ENCODE measurements at regions not wholly inside any gene's neighbourhood (a gene's known extent, or its start where the extent isn't known, plus 50 kb on each side); places are given as distances from the start of the nearest gene placed in this dataset.

- Histone ChIP-seq H3K27ac (ENCODE audit: low read depth in 2 of 2, low read length in 1 of 2) (no peak overlapping the region), H3K4me3 (ENCODE audit: low read depth in 1 of 2, low read length in 2 of 2) (no peak overlapping the region), H3K4me1 (ENCODE audit: control insufficient read depth in 2 of 2, insufficient read depth in 2 of 2, low read length in 1 of 2) (no peaks in the 10 kb centered on the region), H3K27me3 (ENCODE audit: control insufficient read depth in 1 of 2, insufficient read depth in 2 of 2, low read length in 2 of 2) (no peaks in the 10 kb centered on the region), H3K36me3 (ENCODE audit: control insufficient read depth in 2 of 2, insufficient read depth in 2 of 2, low read length in 1 of 2) (no peaks in the 10 kb centered on the region), H3K9me3 (ENCODE audit: control insufficient read depth in 2 of 2, insufficient read depth in 1 of 2, low read depth in 1 of 2, low read length in 1 of 2) (peaks cover 0 to 4% of the 10 kb centered on the region in 2 donors)
- WGBS, 2 donors = 91% methylated on average over 4 of the region's 4 CpGs
Observed at GRCh38 chr4:71123951-71124350, 130.5 kb downstream of the DCK start.

- H3K27me3 ChIP-seq (ENCODE audit: control insufficient read depth in 1 of 2, insufficient read depth in 2 of 2, low read length in 2 of 2) = no peaks in the 10 kb centered on the region
- H3K27ac ChIP-seq (ENCODE audit: low read depth in 2 of 2, low read length in 1 of 2) = no peak overlapping the region
- no peaks in the 10 kb centered on the region for H3K4me1 ChIP-seq (ENCODE audit: control insufficient read depth in 2 of 2, insufficient read depth in 2 of 2, low read length in 1 of 2)
- 85 to 89% methylated on average over 4 of the region's 4 CpGs for WGBS, 2 donors
- peaks cover 0 to 4% of the 10 kb centered on the region in 2 donors for H3K9me3 ChIP-seq (ENCODE audit: control insufficient read depth in 2 of 2, insufficient read depth in 1 of 2, low read depth in 1 of 2, low read length in 1 of 2)
- H3K36me3 ChIP-seq (ENCODE audit: control insufficient read depth in 2 of 2, insufficient read depth in 2 of 2, low read length in 1 of 2) = no peaks in the 10 kb centered on the region
- no peak overlapping the region for H3K4me3 ChIP-seq (ENCODE audit: low read depth in 1 of 2, low read length in 2 of 2)
Observed at GRCh38 chr4:71125137-71125536, 131.7 kb downstream of the DCK start.

DNA sequence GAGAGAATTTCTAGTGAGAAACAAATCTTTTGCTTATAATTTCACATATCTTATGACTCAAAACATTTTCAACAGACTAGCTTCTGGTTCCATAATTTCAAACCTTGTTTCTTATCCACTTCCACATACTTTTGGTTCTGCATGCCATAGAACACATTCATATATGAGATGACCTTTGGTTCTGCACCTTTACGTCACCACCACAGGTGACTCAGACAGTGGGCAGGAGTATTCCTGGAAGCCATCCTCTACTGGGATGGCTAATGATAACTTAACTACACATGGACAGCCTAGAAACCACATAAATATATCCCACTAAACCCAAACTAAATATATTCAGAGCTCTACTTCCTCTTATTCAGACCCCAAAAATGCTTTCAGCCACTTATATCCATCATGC lies 133.3 kb downstream of the DCK start:
- H3K27ac ChIP-seq (ENCODE audit: low read depth in 2 of 2, low read length in 1 of 2) = no peak overlapping the region
- H3K4me3 ChIP-seq (ENCODE audit: low read depth in 1 of 2, low read length in 2 of 2) = no peak overlapping the region
- H3K9me3 ChIP-seq (ENCODE audit: control insufficient read depth in 2 of 2, insufficient read depth in 1 of 2, low read depth in 1 of 2, low read length in 1 of 2) = no peaks in the 10 kb centered on the region
- no peaks in the 10 kb centered on the region for H3K27me3 ChIP-seq (ENCODE audit: control insufficient read depth in 1 of 2, insufficient read depth in 2 of 2, low read length in 2 of 2)
- no peaks in the 10 kb centered on the region for H3K36me3 ChIP-seq (ENCODE audit: control insufficient read depth in 2 of 2, insufficient read depth in 2 of 2, low read length in 1 of 2)
- H3K4me1 ChIP-seq (ENCODE audit: control insufficient read depth in 2 of 2, insufficient read depth in 2 of 2, low read length in 1 of 2) = no peaks in the 10 kb centered on the region
- WGBS, 2 donors = 41 to 64% methylated on average over 1 of the region's 1 CpG

DNA sequence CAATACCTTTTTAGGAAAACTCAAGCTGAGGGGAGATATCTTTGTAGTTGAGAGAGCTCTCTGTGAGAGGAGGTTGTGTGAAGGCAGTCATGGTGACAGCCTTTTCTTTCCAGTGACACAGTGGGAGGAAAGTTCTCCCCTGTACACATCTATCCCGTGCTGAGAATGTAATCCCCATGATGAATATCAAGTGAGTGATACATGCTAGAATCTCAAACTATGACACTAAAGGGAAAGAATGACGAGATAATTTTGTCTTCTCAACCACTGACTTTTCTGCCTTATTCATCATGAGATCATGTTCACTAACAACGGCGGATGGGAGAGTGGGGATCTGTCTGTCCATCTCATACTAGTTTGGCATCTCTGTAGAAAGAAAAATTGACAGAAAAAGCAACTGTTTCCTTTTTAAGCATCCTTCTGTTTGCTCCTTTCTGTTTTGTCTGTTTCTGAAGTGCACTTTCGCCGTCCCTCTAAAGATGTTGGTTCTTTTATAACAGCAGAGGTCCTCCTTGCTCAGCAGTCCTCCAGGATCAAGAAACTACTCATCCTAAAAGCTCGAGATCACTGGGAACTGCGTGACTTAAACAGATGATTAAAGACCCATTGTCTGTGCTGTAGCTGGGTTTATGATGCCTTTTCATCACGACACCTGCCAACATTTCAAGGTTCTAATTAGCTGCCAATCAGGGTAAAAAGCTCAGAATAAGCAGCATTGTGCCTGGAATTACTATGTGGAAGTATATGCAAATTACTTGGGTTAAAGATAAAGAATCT lies 137.6 kb downstream of the DCK start:
- Histone ChIP-seq H3K27ac (ENCODE audit: low read depth in 2 of 2, low read length in 1 of 2) (no peak overlapping the region), H3K9me3 (ENCODE audit: control insufficient read depth in 2 of 2, insufficient read depth in 1 of 2, low read depth in 1 of 2, low read length in 1 of 2) (no peaks in the 10 kb centered on the region), H3K27me3 (ENCODE audit: control insufficient read depth in 1 of 2, insufficient read depth in 2 of 2, low read length in 2 of 2) (no peaks in the 10 kb centered on the region), H3K4me3 (ENCODE audit: low read depth in 1 of 2, low read length in 2 of 2) (no peak overlapping the region), H3K4me1 (ENCODE audit: control insufficient read depth in 2 of 2, insufficient read depth in 2 of 2, low read length in 1 of 2) (no peaks in the 10 kb centered on the region), H3K36me3 (ENCODE audit: control insufficient read depth in 2 of 2, insufficient read depth in 2 of 2, low read length in 1 of 2) (no peaks in the 10 kb centered on the region)
- WGBS, 2 donors = 51 to 57% methylated on average over 9 of the region's 9 CpGs

- no peaks in the 10 kb centered on the region for H3K4me1 ChIP-seq (ENCODE audit: control insufficient read depth in 2 of 2, insufficient read depth in 2 of 2, low read length in 1 of 2)
- H3K36me3 ChIP-seq (ENCODE audit: control insufficient read depth in 2 of 2, insufficient read depth in 2 of 2, low read length in 1 of 2) = no peaks in the 10 kb centered on the region
- H3K9me3 ChIP-seq (ENCODE audit: control insufficient read depth in 2 of 2, insufficient read depth in 1 of 2, low read depth in 1 of 2, low read length in 1 of 2) = no peaks in the 10 kb centered on the region
- H3K27me3 ChIP-seq (ENCODE audit: control insufficient read depth in 1 of 2, insufficient read depth in 2 of 2, low read length in 2 of 2) = no peaks in the 10 kb centered on the region
- H3K4me3 ChIP-seq (ENCODE audit: low read depth in 1 of 2, low read length in 2 of 2) = no peak overlapping the region
- no peak overlapping the region for H3K27ac ChIP-seq (ENCODE audit: low read depth in 2 of 2, low read length in 1 of 2)
Observed at GRCh38 chr4:71132486-71132885, 139.0 kb downstream of the DCK start.

GRCh38 chr4:71133491-71133890 lies 140.0 kb downstream of the DCK start:
- H3K27me3 ChIP-seq (ENCODE audit: control insufficient read depth in 1 of 2, insufficient read depth in 2 of 2, low read length in 2 of 2) = no peaks in the 10 kb centered on the region
- no peak overlapping the region for H3K4me3 ChIP-seq (ENCODE audit: low read depth in 1 of 2, low read length in 2 of 2)
- no peak overlapping the region for H3K27ac ChIP-seq (ENCODE audit: low read depth in 2 of 2, low read length in 1 of 2)
- no peaks in the 10 kb centered on the region for H3K9me3 ChIP-seq (ENCODE audit: control insufficient read depth in 2 of 2, insufficient read depth in 1 of 2, low read depth in 1 of 2, low read length in 1 of 2)
- H3K4me1 ChIP-seq (ENCODE audit: control insufficient read depth in 2 of 2, insufficient read depth in 2 of 2, low read length in 1 of 2) = no peaks in the 10 kb centered on the region
- no peaks in the 10 kb centered on the region for H3K36me3 ChIP-seq (ENCODE audit: control insufficient read depth in 2 of 2, insufficient read depth in 2 of 2, low read length in 1 of 2)
- WGBS, 2 donors = 87 to 90% methylated on average over 6 of the region's 6 CpGs

DNA sequence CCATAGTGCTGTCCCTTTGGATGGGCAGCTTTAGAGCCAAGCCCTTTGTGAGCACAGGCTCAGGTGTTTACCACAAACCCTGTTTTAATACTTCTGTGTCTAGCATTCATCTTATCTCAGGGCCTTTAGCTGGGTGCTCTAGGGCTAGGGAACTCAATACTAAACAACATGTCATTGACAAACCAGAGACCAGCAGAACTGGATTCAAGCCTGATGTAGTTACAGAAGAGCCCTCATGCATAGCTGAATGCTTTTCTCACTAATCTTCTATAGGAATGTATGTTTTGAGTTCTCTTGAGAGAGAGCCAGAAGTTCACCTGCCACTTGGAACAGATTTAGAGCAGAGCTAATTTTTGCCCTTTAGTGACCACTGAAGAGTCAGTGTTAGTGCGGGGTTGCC lies 142.6 kb downstream of the DCK start:
- Histone ChIP-seq H3K4me1 (ENCODE audit: control insufficient read depth in 2 of 2, insufficient read depth in 2 of 2, low read length in 1 of 2) (no peaks in the 10 kb centered on the region), H3K27ac (ENCODE audit: low read depth in 2 of 2, low read length in 1 of 2) (no peak overlapping the region), H3K4me3 (ENCODE audit: low read depth in 1 of 2, low read length in 2 of 2) (no peak overlapping the region), H3K9me3 (ENCODE audit: control insufficient read depth in 2 of 2, insufficient read depth in 1 of 2, low read depth in 1 of 2, low read length in 1 of 2) (no peaks in the 10 kb centered on the region), H3K27me3 (ENCODE audit: control insufficient read depth in 1 of 2, insufficient read depth in 2 of 2, low read length in 2 of 2) (no peaks in the 10 kb centered on the region), H3K36me3 (ENCODE audit: control insufficient read depth in 2 of 2, insufficient read depth in 2 of 2, low read length in 1 of 2) (no peaks in the 10 kb centered on the region)
- WGBS, 2 donors = 80 to 81% methylated on average over 1 of the region's 1 CpG

- Histone ChIP-seq H3K27me3 (ENCODE audit: control insufficient read depth in 1 of 2, insufficient read depth in 2 of 2, low read length in 2 of 2) (no peaks in the 10 kb centered on the region), H3K36me3 (ENCODE audit: control insufficient read depth in 2 of 2, insufficient read depth in 2 of 2, low read length in 1 of 2) (no peaks in the 10 kb centered on the region), H3K27ac (ENCODE audit: low read depth in 2 of 2, low read length in 1 of 2) (no peak overlapping the region), H3K9me3 (ENCODE audit: control insufficient read depth in 2 of 2, insufficient read depth in 1 of 2, low read depth in 1 of 2, low read length in 1 of 2) (no peaks in the 10 kb centered on the region), H3K4me1 (ENCODE audit: control insufficient read depth in 2 of 2, insufficient read depth in 2 of 2, low read length in 1 of 2) (no peaks in the 10 kb centered on the region), H3K4me3 (ENCODE audit: low read depth in 1 of 2, low read length in 2 of 2) (no peak overlapping the region)
- 47 to 50% methylated on average over 4 of the region's 4 CpGs for WGBS, 2 donors
Observed at GRCh38 chr4:71138007-71138615, 144.7 kb downstream of the DCK start.

DNA sequence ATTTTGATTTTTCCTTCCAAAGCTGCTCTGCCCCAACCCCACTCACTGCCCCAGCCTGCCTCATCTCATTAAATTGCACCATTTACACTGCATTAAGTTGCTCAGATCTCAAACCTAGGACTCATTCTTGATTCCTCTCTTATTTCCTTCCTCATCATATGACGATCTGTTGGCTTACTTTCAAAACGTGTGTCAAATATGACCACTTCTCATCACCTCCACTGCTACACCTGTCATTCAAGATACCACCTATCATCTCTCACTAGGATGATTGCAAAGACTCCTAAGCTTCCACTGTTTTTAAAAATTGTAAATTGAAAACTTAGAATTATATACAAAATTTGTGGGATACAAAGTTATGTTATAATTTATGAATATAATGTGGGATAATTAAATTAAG lies 147.1 kb downstream of the DCK start:
- no peaks in the 10 kb centered on the region for H3K4me1 ChIP-seq (ENCODE audit: control insufficient read depth in 2 of 2, insufficient read depth in 2 of 2, low read length in 1 of 2)
- 65 to 72% methylated on average over 2 of the region's 2 CpGs for WGBS, 2 donors
- no peaks in the 10 kb centered on the region for H3K36me3 ChIP-seq (ENCODE audit: control insufficient read depth in 2 of 2, insufficient read depth in 2 of 2, low read length in 1 of 2)
- no peak overlapping the region for H3K4me3 ChIP-seq (ENCODE audit: low read depth in 1 of 2, low read length in 2 of 2)
- H3K9me3 ChIP-seq (ENCODE audit: control insufficient read depth in 2 of 2, insufficient read depth in 1 of 2, low read depth in 1 of 2, low read length in 1 of 2) = no peaks in the 10 kb centered on the region
- H3K27me3 ChIP-seq (ENCODE audit: control insufficient read depth in 1 of 2, insufficient read depth in 2 of 2, low read length in 2 of 2) = no peaks in the 10 kb centered on the region
- no peak overlapping the region for H3K27ac ChIP-seq (ENCODE audit: low read depth in 2 of 2, low read length in 1 of 2)

DNA sequence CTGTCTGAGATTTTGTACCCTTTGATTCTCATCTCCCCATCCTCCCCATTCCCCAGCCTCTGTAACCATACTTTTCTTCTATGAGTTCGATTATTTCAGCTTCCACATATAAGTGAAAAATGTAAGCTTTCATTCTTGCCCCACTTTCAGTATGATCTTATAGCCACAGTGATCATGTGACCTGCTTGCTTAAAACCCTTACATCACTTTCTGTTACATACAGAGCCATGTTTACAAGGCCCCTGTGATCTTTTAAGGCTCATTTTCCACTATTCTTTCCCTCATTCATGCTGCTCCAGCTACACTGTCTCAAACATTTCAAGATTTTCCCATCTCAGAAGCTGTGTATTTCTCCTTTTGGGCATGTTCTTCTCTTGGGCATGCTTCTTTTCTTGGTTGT lies 147.7 kb downstream of the DCK start:
- Histone ChIP-seq H3K36me3 (ENCODE audit: control insufficient read depth in 2 of 2, insufficient read depth in 2 of 2, low read length in 1 of 2) (no peaks in the 10 kb centered on the region), H3K27me3 (ENCODE audit: control insufficient read depth in 1 of 2, insufficient read depth in 2 of 2, low read length in 2 of 2) (no peaks in the 10 kb centered on the region), H3K9me3 (ENCODE audit: control insufficient read depth in 2 of 2, insufficient read depth in 1 of 2, low read depth in 1 of 2, low read length in 1 of 2) (no peaks in the 10 kb centered on the region), H3K4me3 (ENCODE audit: low read depth in 1 of 2, low read length in 2 of 2) (no peak overlapping the region), H3K27ac (ENCODE audit: low read depth in 2 of 2, low read length in 1 of 2) (no peak overlapping the region), H3K4me1 (ENCODE audit: control insufficient read depth in 2 of 2, insufficient read depth in 2 of 2, low read length in 1 of 2) (no peaks in the 10 kb centered on the region)
- 68 to 71% methylated on average over 1 of the region's 1 CpG for WGBS, 2 donors
